ENCODE measurements at regions not wholly inside any gene's neighbourhood (a gene's known extent, or its start where the extent isn't known, plus 50 kb on each side); places are given as distances from the start of the nearest gene placed in this dataset.

GRCh38 chr16:86775511-86775921, 197.2 kb downstream of the FOXL1 start:
- FAIRE-seq: no peak

- FAIRE-seq: no peak
Measured at GRCh38 chr16:86777381-86777946, 199.1 kb downstream of the FOXL1 start.

GRCh38 chr16:86778108-86778745, 199.9 kb downstream of the FOXL1 start:
- no peak for FAIRE-seq

- no peak for FAIRE-seq
Measured at GRCh38 chr16:86778978-86779377, 200.6 kb downstream of the FOXL1 start.

- no peak for FAIRE-seq
Measured at GRCh38 chr16:86781046-86781445, 202.7 kb downstream of the FOXL1 start.

GRCh38 chr16:86783636-86784626, 205.6 kb downstream of the FOXL1 start:
- no peak for FAIRE-seq

- FAIRE-seq: no peak
Measured at GRCh38 chr16:86786338-86786737, 208.0 kb downstream of the FOXL1 start.

GRCh38 chr16:86786994-86787393, 208.6 kb downstream of the FOXL1 start:
- no peak for FAIRE-seq

GRCh38 chr16:86787538-86787937, 209.2 kb downstream of the FOXL1 start:
- peak; percentile 95 for FAIRE-seq

- no peak for FAIRE-seq
Measured at GRCh38 chr16:86789621-86790051, 211.3 kb downstream of the FOXL1 start.

- FAIRE-seq: no peak
Measured at GRCh38 chr16:86791287-86792035, 213.1 kb downstream of the FOXL1 start.

- FAIRE-seq: no peak
Measured at GRCh38 chr16:86794216-86794864, 216.0 kb downstream of the FOXL1 start.

- FAIRE-seq: no peak
Measured at GRCh38 chr16:86797700-86798099, 219.4 kb downstream of the FOXL1 start.

- no peak for FAIRE-seq
Measured at GRCh38 chr16:86798247-86799041, 220.1 kb downstream of the FOXL1 start.

GRCh38 chr16:86799367-86799766, 221.0 kb downstream of the FOXL1 start:
- no peak for FAIRE-seq

GRCh38 chr16:86800894-86801293, 222.5 kb downstream of the FOXL1 start:
- FAIRE-seq: no peak

GRCh38 chr16:86802013-86802412, 223.7 kb downstream of the FOXL1 start:
- no peak for FAIRE-seq

- no peak for FAIRE-seq
Measured at GRCh38 chr16:86805188-86805587, 226.8 kb downstream of the FOXL1 start.

- FAIRE-seq: no peak
Measured at GRCh38 chr16:86806181-86806837, 228.0 kb downstream of the FOXL1 start.

- no peak for FAIRE-seq
Measured at GRCh38 chr16:86806838-86807351, 228.5 kb downstream of the FOXL1 start.
